Psoas muscle (tissue), 7 donors: ENCODE measurements at regions not wholly inside any gene's neighbourhood (a gene's known extent, or its start where the extent isn't known, plus 50 kb on each side); places are given as distances from the start of the nearest gene placed in this dataset.

Experiments used
- ATAC-seq, 4 donors: fragments of 200-7000 bp; cut with Tn5 transposase; one replicate each; pipeline ENCODE4 v1.9.1; 2020; ENCODE audit warnings: moderate library complexity in 3 of 4, mild to moderate bottlenecking in 2 of 4
- DNase-seq, 2 donors: peaks; one replicate each; pipeline ENCODE4 v3.0.0-alpha.2; 2020
- H3K27ac ChIP-seq: fragments of 200-600 bp; one replicate; pipeline ENCODE4 v1.8.0; 2022
- H3K27me3 ChIP-seq, 3 donors: fragments of 200-600 bp in 1 of 3; one replicate each; pipeline versions ENCODE4 v1.6.1 to v1.8.0; 2013 to 2022; ENCODE audit warnings: low read length in 2 of 3, mild to moderate bottlenecking in 2 of 3, moderate library complexity in 1 of 3; ENCODE audit not compliant: insufficient read depth in 3 of 3
- H3K36me3 ChIP-seq, 2 donors: fragments of 200-600 bp in 1 of 2; one replicate each; pipeline versions ENCODE4 v1.6.1 to v1.8.0; 2013 to 2022; ENCODE audit warnings: low read depth in 1 of 2, mild to moderate bottlenecking in 1 of 2, moderate library complexity in 1 of 2; ENCODE audit not compliant: insufficient read depth in 1 of 2
- H3K4me1 ChIP-seq: fragments of 200-600 bp; one replicate; pipeline ENCODE4 v1.8.0; 2022
- H3K4me3 ChIP-seq: fragments of 200-600 bp; one replicate; pipeline ENCODE4 v1.8.0; 2022; ENCODE audit warnings: mild to moderate bottlenecking
- H3K9me3 ChIP-seq: fragments of 200-600 bp; one replicate; pipeline ENCODE4 v1.8.0; 2022
- WGBS, 3 donors: extraction: QIAGEN DNeasy Blood & Tissue Kit; methylation state at CpG; one replicate each; pipeline versions ENCODE4 v1.1.6 to v1.1.7; 2013; 5-methylcytosine and 5-hydroxymethylcytosine counted together
- intact Hi-C, 2 donors: fragments of 100-400 bp; cut with DNase I; formaldehyde crosslinking; loops; one replicate each; pipeline versions ENCODE4 v1.11.0 to v1.14.2; 2022
- TF ChIP-seq, protein P1 (sequence below): fragments of 200-600 bp; IDR thresholded peaks from one replicate; pipeline ENCODE4 v1.8.0; 2022; ENCODE audit warnings: antibody characterized with exemption
- donor health status: healthy with polysubstance abuse.
- donor health status: DM: no; HTN: no; CAD: no; lungs with moderate emphysema.
- donor health status: Bipolar disorder and iron deficiency.
- donor health status: healthy.
- donor health status: DM: yes; HTN: yes; CAD: no.
- donor health status: DM: no; HTN: no; CAD: no.
- donor health status: DM: yes; HTN: yes; CAD: no.

DNA sequence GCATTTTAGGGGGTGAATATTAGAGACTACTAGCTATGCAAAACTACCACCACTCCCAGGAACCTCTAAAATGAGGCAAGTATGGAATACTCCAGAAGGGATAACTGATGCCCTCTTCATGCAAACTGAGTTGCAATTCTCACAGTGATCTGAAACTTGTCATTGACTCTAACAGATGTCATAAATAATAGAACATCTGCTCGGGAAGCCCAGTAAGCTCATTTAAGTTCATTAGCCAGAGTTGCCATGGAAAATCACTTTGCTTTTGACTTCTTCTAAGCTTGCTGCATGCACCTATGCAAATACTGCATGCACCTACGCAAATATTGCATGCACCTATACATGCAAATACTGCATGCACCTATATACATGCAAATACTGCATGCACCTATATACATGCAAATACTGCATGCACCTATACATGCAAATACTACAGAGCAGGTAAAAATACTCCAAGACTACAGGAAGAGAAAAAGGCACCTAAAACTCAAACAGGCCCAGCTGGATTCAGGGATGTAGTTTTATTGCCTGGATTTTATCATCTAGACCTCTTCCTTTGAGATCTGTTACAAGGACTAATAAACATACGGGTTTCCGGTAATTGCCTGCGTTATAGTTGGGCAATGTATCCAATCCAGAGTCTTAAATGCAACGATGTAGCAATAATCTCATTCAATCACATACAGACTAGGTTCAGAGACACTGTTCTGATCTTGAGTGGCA lies 1061.1 kb upstream of the AUTS2 start:
- ATAC-seq (no peak), DNase-seq (no peak)
- Histone ChIP-seq H3K36me3 (no peaks in the 10 kb centered on the region), H3K27me3 (no peaks in the 10 kb centered on the region), H3K27ac (no peak overlapping the region), H3K4me3 (no peak overlapping the region), H3K4me1 (no peaks in the 10 kb centered on the region), H3K9me3 (no peaks in the 10 kb centered on the region)
- intact Hi-C loops = no loop called here
- TF ChIP-seq, protein P1, sequence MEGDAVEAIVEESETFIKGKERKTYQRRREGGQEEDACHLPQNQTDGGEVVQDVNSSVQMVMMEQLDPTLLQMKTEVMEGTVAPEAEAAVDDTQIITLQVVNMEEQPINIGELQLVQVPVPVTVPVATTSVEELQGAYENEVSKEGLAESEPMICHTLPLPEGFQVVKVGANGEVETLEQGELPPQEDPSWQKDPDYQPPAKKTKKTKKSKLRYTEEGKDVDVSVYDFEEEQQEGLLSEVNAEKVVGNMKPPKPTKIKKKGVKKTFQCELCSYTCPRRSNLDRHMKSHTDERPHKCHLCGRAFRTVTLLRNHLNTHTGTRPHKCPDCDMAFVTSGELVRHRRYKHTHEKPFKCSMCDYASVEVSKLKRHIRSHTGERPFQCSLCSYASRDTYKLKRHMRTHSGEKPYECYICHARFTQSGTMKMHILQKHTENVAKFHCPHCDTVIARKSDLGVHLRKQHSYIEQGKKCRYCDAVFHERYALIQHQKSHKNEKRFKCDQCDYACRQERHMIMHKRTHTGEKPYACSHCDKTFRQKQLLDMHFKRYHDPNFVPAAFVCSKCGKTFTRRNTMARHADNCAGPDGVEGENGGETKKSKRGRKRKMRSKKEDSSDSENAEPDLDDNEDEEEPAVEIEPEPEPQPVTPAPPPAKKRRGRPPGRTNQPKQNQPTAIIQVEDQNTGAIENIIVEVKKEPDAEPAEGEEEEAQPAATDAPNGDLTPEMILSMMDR = no peak
- WGBS, 3 donors = 55 to 63% (median 57%) methylated on average over 6 of the region's 6 CpGs

DNA sequence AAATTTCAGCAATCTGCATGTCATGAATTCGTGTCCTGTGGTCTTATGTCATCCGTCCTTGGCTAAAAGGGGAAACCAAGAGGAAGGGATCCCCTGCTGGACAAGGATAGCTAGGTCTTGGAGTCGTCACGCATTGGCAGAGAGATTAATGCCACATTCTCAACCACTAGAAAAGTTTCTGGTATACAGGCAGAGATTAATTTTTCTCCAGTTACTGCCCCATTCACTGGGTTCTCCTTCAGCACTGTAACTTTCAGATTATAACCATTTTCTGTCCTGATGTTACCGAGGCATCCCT lies 1060.6 kb upstream of the AUTS2 start:
- no peak for ATAC-seq

DNA sequence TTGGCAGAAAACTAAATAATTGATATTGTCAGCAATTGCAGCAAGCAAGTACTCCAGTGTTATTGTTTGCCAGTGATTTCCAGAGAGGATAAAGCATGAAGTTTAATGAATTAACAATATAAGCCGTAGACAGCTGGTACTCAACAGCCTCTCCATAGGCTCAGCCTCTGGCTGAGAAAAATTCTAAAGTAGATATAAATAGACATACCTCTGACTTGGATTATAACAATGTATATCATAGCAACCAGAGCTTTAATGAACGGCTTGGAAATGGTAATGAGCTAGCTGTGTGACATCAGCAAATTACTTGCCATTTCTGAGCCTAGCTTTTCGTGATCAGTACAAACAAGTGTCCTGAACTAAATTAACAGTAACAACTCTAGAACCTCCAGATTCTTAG lies 1055.4 kb upstream of the AUTS2 start:
- 40 to 41% (median 41%) methylated on average over 3 of the region's 3 CpGs for WGBS, 3 donors
- H3K4me1 ChIP-seq = no peaks in the 10 kb centered on the region
- no peaks in the 10 kb centered on the region for H3K36me3 ChIP-seq
- DNase-seq = no peak
- H3K4me3 ChIP-seq = no peak overlapping the region
- no peak for ATAC-seq
- no peak overlapping the region for H3K27ac ChIP-seq
- H3K27me3 ChIP-seq = peaks cover 0 to 2% (median 0%) of the 10 kb centered on the region in 3 donors
- TF ChIP-seq, protein P1 = no peak
- no peaks in the 10 kb centered on the region for H3K9me3 ChIP-seq
- intact Hi-C loops = no loop called here

More for the DNA sequence above, 1060.6 kb upstream of the AUTS2 start:
- 61 to 70% (median 66%) methylated on average over 5 of the region's 5 CpGs for WGBS, 3 donors
- Histone ChIP-seq H3K36me3 (no peaks in the 10 kb centered on the region), H3K27me3 (no peaks in the 10 kb centered on the region), H3K4me3 (no peak overlapping the region), H3K27ac (no peak overlapping the region), H3K4me1 (no peaks in the 10 kb centered on the region), H3K9me3 (no peaks in the 10 kb centered on the region)
- TF ChIP-seq, protein P1 = no peak
- no peak for DNase-seq
- intact Hi-C loops = no loop called here

DNA sequence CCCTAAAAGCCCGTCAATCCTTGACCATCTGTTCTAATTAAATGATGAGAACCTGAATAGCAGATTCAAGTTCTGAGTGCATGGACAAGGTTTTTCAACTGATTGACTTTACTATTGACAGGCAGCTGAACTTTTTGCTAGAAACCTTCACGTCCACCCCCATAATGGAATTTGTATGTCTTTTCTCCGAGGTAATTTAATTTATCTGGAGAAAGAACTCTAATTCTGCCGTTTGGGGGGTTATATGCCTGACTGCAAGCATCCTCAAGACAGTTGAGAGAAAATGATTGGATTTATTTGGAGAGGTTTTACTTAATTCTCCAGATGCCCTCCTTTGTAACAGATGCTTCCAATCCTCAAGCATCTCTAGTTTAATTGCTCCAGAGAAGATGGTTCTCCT lies 1053.4 kb upstream of the AUTS2 start:
- H3K9me3 ChIP-seq = no peaks in the 10 kb centered on the region
- WGBS, 3 donors = 48 to 66% (median 52%) methylated on average over 4 of the region's 4 CpGs
- no peaks in the 10 kb centered on the region for H3K36me3 ChIP-seq
- DNase-seq (no peak), ATAC-seq (no peak)
- H3K27me3 ChIP-seq = peaks cover 0 to 2% (median 0%) of the 10 kb centered on the region in 3 donors
- no peak overlapping the region for H3K4me3 ChIP-seq
- TF ChIP-seq, protein P1 = no peak
- intact Hi-C loops = no loop called here
- no peaks in the 10 kb centered on the region for H3K4me1 ChIP-seq
- H3K27ac ChIP-seq = no peak overlapping the region

DNA sequence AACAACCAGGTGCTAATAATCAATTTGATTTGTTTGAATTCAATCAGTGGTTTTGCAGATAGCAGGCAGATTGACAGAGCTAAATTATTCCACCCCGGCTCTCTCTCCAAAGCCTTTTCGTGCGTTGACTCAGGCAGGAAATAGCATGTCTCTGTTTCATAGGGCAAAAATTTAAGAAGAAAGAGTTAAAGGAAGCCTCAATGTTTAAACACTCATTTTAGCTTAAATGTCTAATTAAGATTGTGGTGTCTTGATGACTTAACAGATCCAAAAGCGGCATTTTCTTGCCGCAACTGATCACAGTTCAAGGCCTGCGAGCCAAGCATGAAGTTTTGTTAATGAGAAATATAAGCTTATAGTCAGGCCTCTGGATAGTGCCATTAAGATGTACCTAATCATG lies 1051.1 kb upstream of the AUTS2 start:
- TF ChIP-seq, protein P1 = no peak
- Histone ChIP-seq H3K36me3 (no peaks in the 10 kb centered on the region), H3K27ac (no peak overlapping the region), H3K4me3 (no peak overlapping the region), H3K27me3 (peaks cover 0 to 2% (median 0%) of the 10 kb centered on the region in 3 donors), H3K9me3 (no peaks in the 10 kb centered on the region), H3K4me1 (no peaks in the 10 kb centered on the region)
- no peak for ATAC-seq
- intact Hi-C loops = no loop called here
- 69 to 73% (median 70%) methylated on average over 6 of the region's 6 CpGs for WGBS, 3 donors
- DNase-seq = no peak
